ENCODE measurements at regions not wholly inside any gene's neighbourhood (a gene's known extent, or its start where the extent isn't known, plus 50 kb on each side); places are given as distances from the start of the nearest gene placed in this dataset.

DNA sequence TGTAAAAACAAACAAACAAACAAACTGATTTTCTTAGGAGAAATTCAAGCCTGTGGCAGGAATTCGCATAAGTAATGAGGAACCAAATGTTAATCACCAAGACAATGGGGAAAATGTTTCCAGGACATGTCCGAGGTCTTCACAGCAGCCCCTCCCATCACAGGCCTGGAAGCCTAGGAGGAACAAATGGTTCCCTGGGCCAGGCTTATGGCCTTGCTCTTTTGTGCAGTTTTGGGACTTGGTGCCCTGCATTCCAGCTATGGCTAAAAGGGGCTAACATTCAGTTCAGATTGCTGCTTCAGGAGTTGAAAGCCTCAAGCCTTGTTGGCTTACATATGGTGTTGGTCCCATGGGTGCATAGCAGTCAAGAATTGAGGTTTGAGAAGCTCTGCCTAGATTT is 1372.7 kb upstream of the CITED2 start:
- Histone ChIP-seq H3K9ac (ENCODE audit: low read length) (no peak overlapping the region), H3K4me3 (ENCODE audit: insufficient read depth, low read length, poor library complexity, severe bottlenecking) (no peak overlapping the region), H3F3A (ENCODE audit: insufficient read depth) (no peaks in the 10 kb centered on the region), H3K9me3 (ENCODE audit: insufficient read depth, low read length) (peaks cover 8% of the 10 kb centered on the region; the same call in 1 of the 2 replicates), H4K20me1 (ENCODE audit: low read depth, low read length) (no peaks in the 10 kb centered on the region), H3K27ac (ENCODE audit: low read depth, low read length) (no peak overlapping the region), H2AFZ (ENCODE audit: low read depth, low read length, severe bottlenecking) (no peak overlapping the region), H3K9me2 (replicated peaks; ENCODE audit: insufficient read depth, low read length) (no peaks in the 10 kb centered on the region), H3K79me2 (ENCODE audit: insufficient read depth, low read length) (no peaks in the 10 kb centered on the region), H3K4me2 (ENCODE audit: low read depth, low read length, poor library complexity, severe bottlenecking) (no peak overlapping the region), H3K27me3 (ENCODE audit: low read length) (no peaks in the 10 kb centered on the region), H3K36me3 (ENCODE audit: low read length) (no peaks in the 10 kb centered on the region)
- no peak for TF ChIP-seq EZH2phosphoT487 (conservative IDR thresholded peaks at IDR 0.05; ENCODE audit: low read length)
- TF ChIP-seq, protein P1, sequence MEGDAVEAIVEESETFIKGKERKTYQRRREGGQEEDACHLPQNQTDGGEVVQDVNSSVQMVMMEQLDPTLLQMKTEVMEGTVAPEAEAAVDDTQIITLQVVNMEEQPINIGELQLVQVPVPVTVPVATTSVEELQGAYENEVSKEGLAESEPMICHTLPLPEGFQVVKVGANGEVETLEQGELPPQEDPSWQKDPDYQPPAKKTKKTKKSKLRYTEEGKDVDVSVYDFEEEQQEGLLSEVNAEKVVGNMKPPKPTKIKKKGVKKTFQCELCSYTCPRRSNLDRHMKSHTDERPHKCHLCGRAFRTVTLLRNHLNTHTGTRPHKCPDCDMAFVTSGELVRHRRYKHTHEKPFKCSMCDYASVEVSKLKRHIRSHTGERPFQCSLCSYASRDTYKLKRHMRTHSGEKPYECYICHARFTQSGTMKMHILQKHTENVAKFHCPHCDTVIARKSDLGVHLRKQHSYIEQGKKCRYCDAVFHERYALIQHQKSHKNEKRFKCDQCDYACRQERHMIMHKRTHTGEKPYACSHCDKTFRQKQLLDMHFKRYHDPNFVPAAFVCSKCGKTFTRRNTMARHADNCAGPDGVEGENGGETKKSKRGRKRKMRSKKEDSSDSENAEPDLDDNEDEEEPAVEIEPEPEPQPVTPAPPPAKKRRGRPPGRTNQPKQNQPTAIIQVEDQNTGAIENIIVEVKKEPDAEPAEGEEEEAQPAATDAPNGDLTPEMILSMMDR (IDR thresholded peaks at IDR 0.05; ENCODE audit: insufficient read depth, low read length, poor library complexity, severe bottlenecking) = no peak

GRCh38 chr6:140744659-140745320 is 1370.3 kb upstream of the CITED2 start:
- no peaks in the 10 kb centered on the region for H3K9me2 ChIP-seq (replicated peaks; ENCODE audit: insufficient read depth, low read length)
- H2AFZ ChIP-seq (ENCODE audit: low read depth, low read length, severe bottlenecking) = no peak overlapping the region
- H3K27ac ChIP-seq (ENCODE audit: low read depth, low read length) = no peak overlapping the region
- no peak overlapping the region for H3K4me3 ChIP-seq (ENCODE audit: insufficient read depth, low read length, poor library complexity, severe bottlenecking)
- H3K9me3 ChIP-seq (ENCODE audit: insufficient read depth, low read length) = peaks cover 8% of the 10 kb centered on the region; the same call in 1 of the 2 replicates
- H3K9ac ChIP-seq (ENCODE audit: low read length) = no peak overlapping the region
- no peaks in the 10 kb centered on the region for H3K79me2 ChIP-seq (ENCODE audit: insufficient read depth, low read length)
- no peaks in the 10 kb centered on the region for H3K27me3 ChIP-seq (ENCODE audit: low read length)
- H4K20me1 ChIP-seq (ENCODE audit: low read depth, low read length) = no peaks in the 10 kb centered on the region
- TF ChIP-seq, protein P1 (IDR thresholded peaks at IDR 0.05; ENCODE audit: insufficient read depth, low read length, poor library complexity, severe bottlenecking) = no peak
- no peak overlapping the region for H3K4me2 ChIP-seq (ENCODE audit: low read depth, low read length, poor library complexity, severe bottlenecking)
- H3K36me3 ChIP-seq (ENCODE audit: low read length) = no peaks in the 10 kb centered on the region
- H3F3A ChIP-seq (ENCODE audit: insufficient read depth) = no peaks in the 10 kb centered on the region

DNA sequence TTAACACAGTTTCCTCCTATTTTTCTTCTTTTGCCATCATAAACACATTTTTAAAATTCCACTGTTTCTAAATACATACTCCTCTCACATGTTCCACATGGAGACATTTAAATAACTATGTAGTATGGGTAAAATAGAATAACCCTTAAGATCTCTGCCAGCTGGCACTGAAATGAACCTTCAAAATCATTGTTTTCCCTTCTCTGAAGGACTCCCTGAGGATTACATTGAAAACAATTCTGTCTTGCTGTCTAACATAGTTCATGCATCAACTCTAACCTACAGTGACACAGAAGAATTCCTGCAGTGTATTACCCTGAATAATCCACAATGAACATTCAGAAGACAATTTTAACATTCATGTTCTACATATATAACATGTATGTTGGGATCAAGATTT is 1361.8 kb upstream of the CITED2 start:
- H3K9ac ChIP-seq (ENCODE audit: low read length) = no peak overlapping the region
- H3K9me2 ChIP-seq (replicated peaks; ENCODE audit: insufficient read depth, low read length) = no peaks in the 10 kb centered on the region
- H3K27ac ChIP-seq (ENCODE audit: low read depth, low read length) = no peak overlapping the region
- no peaks in the 10 kb centered on the region for H3K27me3 ChIP-seq (ENCODE audit: low read length)
- no peak overlapping the region for H3K4me3 ChIP-seq (ENCODE audit: insufficient read depth, low read length, poor library complexity, severe bottlenecking)
- H4K20me1 ChIP-seq (ENCODE audit: low read depth, low read length) = no peaks in the 10 kb centered on the region
- TF ChIP-seq, protein P1 (IDR thresholded peaks at IDR 0.05; ENCODE audit: insufficient read depth, low read length, poor library complexity, severe bottlenecking) = no peak
- no peak for TF ChIP-seq EZH2phosphoT487 (conservative IDR thresholded peaks at IDR 0.05; ENCODE audit: low read length)
- H3F3A ChIP-seq (ENCODE audit: insufficient read depth) = no peaks in the 10 kb centered on the region
- no peak overlapping the region for H3K4me2 ChIP-seq (ENCODE audit: low read depth, low read length, poor library complexity, severe bottlenecking)
- no peaks in the 10 kb centered on the region for H3K9me3 ChIP-seq (ENCODE audit: insufficient read depth, low read length)
- H3K79me2 ChIP-seq (ENCODE audit: insufficient read depth, low read length) = no peaks in the 10 kb centered on the region
- no peaks in the 10 kb centered on the region for H3K36me3 ChIP-seq (ENCODE audit: low read length)
- H2AFZ ChIP-seq (ENCODE audit: low read depth, low read length, severe bottlenecking) = no peak overlapping the region
